Hypothalamus (tissue), 51 donors: ENCODE measurements at regions not wholly inside any gene's neighbourhood (a gene's known extent, or its start where the extent isn't known, plus 50 kb on each side); places are given as distances from the start of the nearest gene placed in this dataset.
"Not testable (repeated sequence)": the region's sequence is repeated elsewhere in the genome, so short reads cannot be mapped to it uniquely, and the experiment has no call there.

Experiments used
- DNase-seq, 51 donors: peaks; one replicate each; lab custom pipeline; 2025; lab: John Stamatoyannopoulos, UW

- DNase-seq: no peak
These were observed 124.5 kb downstream of the TLR5 start for GRCh38 chr1:223018534-223018933.

- no peak for DNase-seq
These were observed 123.8 kb downstream of the TLR5 start for GRCh38 chr1:223019256-223019655.

GRCh38 chr1:223020770-223021169, 122.3 kb downstream of the TLR5 start:
- no peak for DNase-seq

GRCh38 chr1:223022641-223023473, 120.2 kb downstream of the TLR5 start:
- no peak for DNase-seq

- DNase-seq: no peak
These were observed 119.2 kb downstream of the TLR5 start for GRCh38 chr1:223023863-223024262.

GRCh38 chr1:223024486-223024885, 118.6 kb downstream of the TLR5 start:
- DNase-seq: not testable (repeated sequence)

GRCh38 chr1:223025190-223025734, 117.8 kb downstream of the TLR5 start:
- DNase-seq: not testable (repeated sequence)

GRCh38 chr1:223026639-223027038, 116.4 kb downstream of the TLR5 start:
- not testable (repeated sequence) for DNase-seq

- DNase-seq: no peak
These were observed 112.9 kb downstream of the TLR5 start for GRCh38 chr1:223029985-223030769.

GRCh38 chr1:223030871-223031400, 112.1 kb downstream of the TLR5 start:
- no peak for DNase-seq

GRCh38 chr1:223031733-223032601, 111.1 kb downstream of the TLR5 start:
- no peak for DNase-seq

GRCh38 chr1:223033658-223034057, 109.4 kb downstream of the TLR5 start:
- no peak for DNase-seq

- no peak for DNase-seq
These were observed 108.7 kb downstream of the TLR5 start for GRCh38 chr1:223034270-223034798.

GRCh38 chr1:223035724-223036478, 107.1 kb downstream of the TLR5 start:
- no peak for DNase-seq

GRCh38 chr1:223036479-223036845, 106.6 kb downstream of the TLR5 start:
- DNase-seq: no peak

- DNase-seq: no peak
These were observed 105.2 kb downstream of the TLR5 start for GRCh38 chr1:223037845-223038244.

- DNase-seq: no peak
These were observed 104.6 kb downstream of the TLR5 start for GRCh38 chr1:223038288-223039006.

GRCh38 chr1:223039990-223040389, 103.1 kb downstream of the TLR5 start:
- DNase-seq: no peak

- DNase-seq: no peak
These were observed 101.6 kb downstream of the TLR5 start for GRCh38 chr1:223041481-223041880.
